Neuronal stem cell (in vitro differentiated cells): ENCODE measurements at regions not wholly inside any gene's neighbourhood (a gene's known extent, or its start where the extent isn't known, plus 50 kb on each side); places are given as distances from the start of the nearest gene placed in this dataset.

ENCODE experiments used
- DNase-seq: peaks from one replicate; pipeline ENCODE4 v3.0.0-alpha.2; 2013; ENCODE audit warnings: low spot score
- H2AFZ ChIP-seq: one replicate; pipeline ENCODE4 v1.6.1; 2013; ENCODE audit warnings: mild to moderate bottlenecking, low read length, inconsistent platforms
- H2AK5ac ChIP-seq: 2 replicates; pipeline ENCODE4 v1.6.1; 2013; ENCODE audit warnings: low read depth, mild to moderate bottlenecking, inconsistent platforms, low read length, moderate library complexity, mixed read lengths
- H2BK120ac ChIP-seq: 2 replicates; pipeline ENCODE4 v1.6.1; 2013; ENCODE audit warnings: low read depth, mild to moderate bottlenecking, inconsistent platforms, low read length, moderate library complexity, mixed read lengths
- H2BK12ac ChIP-seq: one replicate; pipeline ENCODE4 v1.6.1; 2013; ENCODE audit warnings: low read length, inconsistent platforms
- H2BK15ac ChIP-seq: 2 replicates; pipeline ENCODE4 v1.6.1; 2013; ENCODE audit warnings: mild to moderate bottlenecking, low read length, inconsistent platforms, mixed read lengths
- H2BK5ac ChIP-seq: one replicate; pipeline ENCODE4 v1.6.1; 2013; ENCODE audit warnings: inconsistent platforms, mild to moderate bottlenecking, low read length, moderate library complexity
- H3K14ac ChIP-seq: one replicate; pipeline ENCODE4 v1.6.1; 2013; ENCODE audit warnings: low read length, inconsistent platforms
- H3K18ac ChIP-seq: 2 replicates; pipeline ENCODE4 v1.6.1; 2013; ENCODE audit warnings: low read length, inconsistent platforms
- H3K23ac ChIP-seq: 2 replicates; pipeline ENCODE4 v1.6.1; 2013; ENCODE audit warnings: low read depth, mild to moderate bottlenecking, mixed read lengths, low read length, inconsistent platforms; ENCODE audit not compliant: poor library complexity
- H3K27ac ChIP-seq: replicated peaks from 3 replicates; pipeline ENCODE4 v1.5.1; 2013; ENCODE audit warnings: low read length, inconsistent platforms
- H3K27me3 ChIP-seq, 3 experiments: 2 replicates each; pipeline ENCODE4 v1.6.1; 2013; ENCODE audit warnings: low read length in 3 of 3, mild to moderate bottlenecking in 2 of 3, inconsistent platforms in 1 of 3, low read depth in 1 of 3, mixed read lengths in 1 of 3, moderate library complexity in 1 of 3; ENCODE audit not compliant: control insufficient read depth in 3 of 3, insufficient read depth in 3 of 3
- H3K36me3 ChIP-seq, 2 donors: replicated peaks in 1 of 2; 2 replicates each; pipeline ENCODE4 v1.6.1; 2013; ENCODE audit warnings: low read length in 2 of 2; ENCODE audit not compliant: control insufficient read depth in 2 of 2, insufficient read depth in 2 of 2
- H3K4ac ChIP-seq: 2 replicates; pipeline ENCODE4 v1.6.1; 2013; ENCODE audit warnings: inconsistent platforms, mild to moderate bottlenecking, low read length, moderate library complexity
- H3K4me1 ChIP-seq, 2 donors: 1 replicate in 1 of 2; 2 replicates in 1 of 2; pipeline ENCODE4 v1.6.1; 2013; ENCODE audit warnings: low read length in 2 of 2, low read depth in 1 of 2; ENCODE audit not compliant: control insufficient read depth in 2 of 2, insufficient read depth in 1 of 2
- H3K4me2 ChIP-seq: one replicate; pipeline ENCODE4 v1.6.1; 2013; ENCODE audit warnings: mild to moderate bottlenecking, low read length, inconsistent platforms; ENCODE audit not compliant: insufficient read depth, poor library complexity, severe bottlenecking
- H3K4me3 ChIP-seq, 2 donors: 2 replicates each; pipeline ENCODE4 v1.5.1; 2013; ENCODE audit warnings: low read length in 2 of 2, mild to moderate bottlenecking in 2 of 2, inconsistent platforms in 1 of 2, moderate library complexity in 1 of 2
- H3K79me1 ChIP-seq: one replicate; pipeline ENCODE4 v1.6.1; 2013; ENCODE audit warnings: low read depth, mild to moderate bottlenecking, inconsistent platforms, low read length, moderate library complexity
- H3K9ac ChIP-seq: one replicate; pipeline ENCODE4 v1.6.1; 2013; ENCODE audit warnings: mild to moderate bottlenecking, low read depth, low read length, inconsistent platforms; ENCODE audit not compliant: poor library complexity
- H3K9me3 ChIP-seq, 2 donors: replicated peaks in 1 of 2; 2 replicates each; pipeline versions ENCODE3 to v1.6.1; 2013; ENCODE audit warnings: low read length in 2 of 2, mild to moderate bottlenecking in 2 of 2, inconsistent platforms in 1 of 2, low read depth in 1 of 2, mixed read lengths in 1 of 2, moderate library complexity in 1 of 2; ENCODE audit not compliant: control insufficient read depth in 2 of 2, insufficient read depth in 1 of 2
- H4K8ac ChIP-seq: one replicate; pipeline ENCODE4 v1.6.1; 2013; ENCODE audit warnings: low read depth, mild to moderate bottlenecking, inconsistent platforms, low read length, moderate library complexity
- H4K91ac ChIP-seq: one replicate; pipeline ENCODE4 v1.6.1; 2013; ENCODE audit warnings: low read length, low read depth, mild to moderate bottlenecking, inconsistent platforms; ENCODE audit not compliant: poor library complexity
- WGBS, 2 donors: extraction: QIAGEN DNeasy Blood & Tissue Kit; methylation state at CpG; one replicate each; pipeline ENCODE4 v1.1.7; 2013; ENCODE audit warnings: missing lambda C conversion rate in 2 of 2, mixed read lengths in 1 of 2; ENCODE audit not compliant: insufficient read length in 2 of 2, insufficient replicate concordance in 1 of 2; ENCODE audit errors: extremely low coverage in 2 of 2; 5-methylcytosine and 5-hydroxymethylcytosine counted together

DNA sequence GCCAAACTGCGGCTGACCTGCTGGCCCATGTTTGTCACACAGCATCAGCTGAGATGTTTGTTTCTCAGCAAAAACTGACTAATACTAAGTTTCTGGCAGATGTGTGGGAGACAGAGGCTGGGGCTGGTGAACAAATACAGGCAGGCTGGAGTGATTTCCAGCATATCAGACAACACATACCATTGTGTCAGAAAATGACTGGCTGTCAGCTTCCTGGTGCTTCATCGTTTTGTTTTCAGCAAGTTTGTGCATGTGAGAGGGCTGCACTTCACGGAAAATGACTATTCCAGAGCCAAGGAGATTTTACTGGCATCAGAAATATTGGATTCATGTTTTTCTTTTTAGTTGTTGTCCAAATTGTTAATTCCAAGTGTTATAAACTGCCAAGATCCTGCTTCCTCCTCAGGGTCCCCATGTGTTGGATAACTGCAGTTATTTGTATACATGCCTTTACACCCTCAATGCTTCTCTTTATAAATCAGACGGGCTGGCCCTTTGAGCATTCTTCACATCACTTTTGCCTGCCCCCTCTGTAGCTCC is 145.7 kb downstream of the GALC start:
- no peak overlapping the region for H4K8ac ChIP-seq
- no peak overlapping the region for H2BK15ac ChIP-seq
- no peak overlapping the region for H2BK5ac ChIP-seq
- H3K4me2 ChIP-seq = no peak overlapping the region
- no peak overlapping the region for H3K9ac ChIP-seq
- H3K79me1 ChIP-seq = no peaks in the 10 kb centered on the region
- no peak overlapping the region for H3K14ac ChIP-seq
- no peak overlapping the region for H2BK120ac ChIP-seq
- H2BK12ac ChIP-seq = no peak overlapping the region
- no peaks in the 10 kb centered on the region for H3K36me3 ChIP-seq
- no CpG with 5 or more reads among the region's 4 CpGs for WGBS, 2 donors
- no peak overlapping the region for H4K91ac ChIP-seq
- H3K4me1 ChIP-seq = no peaks in the 10 kb centered on the region
- no peak overlapping the region for H2AK5ac ChIP-seq
- peaks cover 0 to 1% of the 10 kb centered on the region in 2 donors for H3K9me3 ChIP-seq
- H3K4me3 ChIP-seq = no peak overlapping the region
- H3K18ac ChIP-seq = no peak overlapping the region
- no peak overlapping the region for H3K27ac ChIP-seq
- H3K4ac ChIP-seq = no peak overlapping the region
- H2AFZ ChIP-seq = no peak overlapping the region
- H3K23ac ChIP-seq = no peak overlapping the region
- DNase-seq = no peak
- H3K27me3 ChIP-seq = no peaks in the 10 kb centered on the region

DNA sequence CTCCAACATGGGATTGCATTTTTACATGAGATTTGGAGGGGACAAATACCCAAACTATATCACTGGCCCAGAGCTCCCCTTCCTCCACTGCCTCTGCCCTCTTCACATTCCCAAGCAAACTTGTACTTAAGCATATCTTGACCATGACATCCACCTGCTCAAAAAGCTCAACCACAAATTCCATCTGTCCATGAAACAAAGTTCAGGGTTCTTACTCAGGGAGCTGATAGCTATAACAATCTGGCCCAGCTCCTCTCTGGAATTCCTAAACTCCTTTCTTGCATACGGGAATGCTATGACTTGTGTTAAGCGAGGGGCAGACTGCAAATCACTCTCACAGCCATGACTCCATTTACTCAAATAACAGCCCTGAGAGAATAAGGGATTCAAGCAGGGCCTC is 152.1 kb downstream of the GALC start:
- Histone ChIP-seq H3K4me3 (no peak overlapping the region), H2BK5ac (no peak overlapping the region), H3K23ac (no peak overlapping the region), H3K27ac (no peak overlapping the region), H3K4ac (no peak overlapping the region), H2BK15ac (no peak overlapping the region), H3K4me2 (no peak overlapping the region), H4K91ac (no peak overlapping the region), H3K4me1 (no peaks in the 10 kb centered on the region), H3K18ac (no peak overlapping the region), H3K9me3 (no peaks in the 10 kb centered on the region), H2AK5ac (no peak overlapping the region), H2BK120ac (no peak overlapping the region), H3K9ac (no peak overlapping the region), H2BK12ac (no peak overlapping the region), H3K14ac (no peak overlapping the region), H3K79me1 (no peaks in the 10 kb centered on the region), H2AFZ (no peak overlapping the region), H4K8ac (no peak overlapping the region), H3K27me3 (no peaks in the 10 kb centered on the region), H3K36me3 (no peaks in the 10 kb centered on the region)
- DNase-seq = no peak
- no CpG with 5 or more reads among the region's 2 CpGs for WGBS, 2 donors

DNA sequence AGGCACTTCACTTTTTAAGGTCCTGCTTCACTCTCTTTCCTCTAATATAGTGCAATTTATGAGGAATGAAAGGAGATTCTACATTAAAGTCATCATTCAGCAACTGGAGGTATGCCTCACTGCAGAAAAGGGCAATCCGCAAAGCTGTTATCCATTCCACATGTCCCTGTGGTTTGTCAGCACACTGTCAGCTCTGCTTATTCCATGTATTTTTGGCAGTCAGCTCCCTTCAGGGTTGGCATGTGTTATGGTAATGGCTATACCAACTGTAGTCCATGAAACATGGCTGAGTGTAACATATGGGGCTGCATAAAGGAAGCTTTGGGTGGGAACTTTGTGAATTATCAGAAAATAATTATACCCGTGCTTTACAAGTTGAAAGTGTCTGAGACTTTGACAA is 154.1 kb downstream of the GALC start:
- no peak for DNase-seq
- Histone ChIP-seq H3K23ac (no peak overlapping the region), H2AFZ (no peak overlapping the region), H3K4me3 (no peak overlapping the region), H3K27me3 (no peaks in the 10 kb centered on the region), H3K4me1 (no peaks in the 10 kb centered on the region), H3K9ac (no peak overlapping the region), H3K4me2 (no peak overlapping the region), H2BK120ac (no peak overlapping the region), H2BK12ac (no peak overlapping the region), H2AK5ac (no peak overlapping the region), H3K27ac (no peak overlapping the region), H3K9me3 (no peaks in the 10 kb centered on the region), H2BK5ac (no peak overlapping the region), H4K8ac (no peak overlapping the region), H3K14ac (no peak overlapping the region), H2BK15ac (no peak overlapping the region), H3K18ac (no peak overlapping the region), H4K91ac (no peak overlapping the region), H3K36me3 (no peaks in the 10 kb centered on the region), H3K4ac (no peak overlapping the region), H3K79me1 (no peaks in the 10 kb centered on the region)
- WGBS, 2 donors = no CpG with 5 or more reads among the region's 2 CpGs

DNA sequence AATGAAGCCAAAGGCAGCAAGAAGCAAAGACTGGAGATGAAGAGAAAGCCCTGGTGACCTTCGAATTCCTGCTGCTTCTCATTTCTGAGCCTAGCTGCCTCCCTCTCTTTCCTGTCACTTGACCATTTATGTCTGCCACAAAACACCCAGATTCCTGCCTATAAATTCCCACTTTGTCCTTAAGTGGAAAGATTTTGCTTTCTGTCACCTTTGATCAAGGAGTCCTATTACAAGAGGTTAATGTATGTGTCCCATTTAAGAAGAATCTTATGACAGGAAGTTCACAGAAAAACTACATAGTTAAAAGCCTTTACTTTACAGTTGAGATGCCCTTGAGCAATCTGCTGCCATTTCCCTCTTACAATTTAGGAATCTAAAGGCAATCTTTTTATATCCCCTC is 155.7 kb downstream of the GALC start:
- DNase-seq = no peak
- no peak overlapping the region for H2BK120ac ChIP-seq
- no peaks in the 10 kb centered on the region for H3K4me1 ChIP-seq
- no peak overlapping the region for H2BK5ac ChIP-seq
- no peak overlapping the region for H2BK12ac ChIP-seq
- H3K4ac ChIP-seq = no peak overlapping the region
- no peaks in the 10 kb centered on the region for H3K27me3 ChIP-seq
- no peak overlapping the region for H3K9ac ChIP-seq
- WGBS, 2 donors = no CpG with 5 or more reads among the region's 1 CpG
- no peak overlapping the region for H3K4me3 ChIP-seq
- H3K9me3 ChIP-seq = no peaks in the 10 kb centered on the region
- H2BK15ac ChIP-seq = no peak overlapping the region
- no peak overlapping the region for H2AFZ ChIP-seq
- no peak overlapping the region for H3K23ac ChIP-seq
- no peaks in the 10 kb centered on the region for H3K36me3 ChIP-seq
- no peak overlapping the region for H3K14ac ChIP-seq
- no peaks in the 10 kb centered on the region for H3K79me1 ChIP-seq
- no peak overlapping the region for H4K8ac ChIP-seq
- H3K18ac ChIP-seq = no peak overlapping the region
- H3K4me2 ChIP-seq = no peak overlapping the region
- H2AK5ac ChIP-seq = no peak overlapping the region
- H3K27ac ChIP-seq = no peak overlapping the region
- H4K91ac ChIP-seq = no peak overlapping the region
